CD14-positive monocyte (primary cell): ENCODE measurements at regions not wholly inside any gene's neighbourhood (a gene's known extent, or its start where the extent isn't known, plus 50 kb on each side); places are given as distances from the start of the nearest gene placed in this dataset.

Experiments
- DNase-seq, 3 donors: peaks; one replicate each; pipeline ENCODE4 v3.0.0-alpha.2; 2011 to 2022
- H2AFZ ChIP-seq: 2 replicates; pipeline ENCODE4 v1.6.0; 2012; ENCODE audit warnings: mild to moderate bottlenecking, low read depth, low read length, inconsistent platforms; ENCODE audit not compliant: insufficient read depth, poor library complexity, severe bottlenecking
- H3K27ac ChIP-seq, 2 donors: 1 replicate in 1 of 2; 2 replicates in 1 of 2; pipeline ENCODE4 v1.5.1; 2012 to 2013; ENCODE audit warnings: low read length in 2 of 2, control low read depth in 1 of 2, inconsistent platforms in 1 of 2, low read depth in 1 of 2, mild to moderate bottlenecking in 1 of 2
- H3K27me3 ChIP-seq, 2 donors: one replicate each; pipeline versions ENCODE4 v1.6.0 to v1.6.1; 2011 to 2013; ENCODE audit warnings: low read length in 2 of 2; ENCODE audit not compliant: control insufficient read depth in 2 of 2, insufficient read depth in 2 of 2
- H3K36me3 ChIP-seq, 2 donors: replicated peaks in 1 of 2; 1 replicate in 1 of 2; 2 replicates in 1 of 2; pipeline versions ENCODE4 v1.5.1 to v1.6.1; 2012 to 2013; ENCODE audit warnings: low read length in 2 of 2, control low read depth in 1 of 2, inconsistent platforms in 1 of 2, mild to moderate bottlenecking in 1 of 2; ENCODE audit not compliant: insufficient read depth in 2 of 2, control insufficient read depth in 1 of 2
- H3K4me1 ChIP-seq, 2 donors: 1 replicate in 1 of 2; 2 replicates in 1 of 2; pipeline versions ENCODE4 v1.5.1 to v1.6.1; 2012 to 2013; ENCODE audit warnings: low read length in 2 of 2, control low read depth in 1 of 2, inconsistent platforms in 1 of 2, mild to moderate bottlenecking in 1 of 2, moderate library complexity in 1 of 2; ENCODE audit not compliant: insufficient read depth in 2 of 2, control insufficient read depth in 1 of 2
- H3K4me2 ChIP-seq: replicated peaks from 2 replicates; pipeline ENCODE3; 2012; ENCODE audit warnings: low read length, moderate library complexity, mild to moderate bottlenecking; ENCODE audit not compliant: poor library complexity, severe bottlenecking; ENCODE audit errors: extremely low read depth
- H3K4me3 ChIP-seq, 3 experiments: fragments of 200-600 bp in 1 of 3; sonication (generic) in 1 of 3; replicated peaks in 1 of 3; 1 replicate in 2 of 3; 2 replicates in 1 of 3; pipeline ENCODE4 v1.5.1; 2011 to 2013; ENCODE audit warnings: low read length in 3 of 3, mild to moderate bottlenecking in 3 of 3, control low read depth in 2 of 3, low read depth in 2 of 3, inconsistent platforms in 1 of 3, moderate library complexity in 1 of 3
- H3K79me2 ChIP-seq: 2 replicates; pipeline ENCODE4 v1.6.0; 2012; ENCODE audit warnings: mild to moderate bottlenecking, control low read depth, inconsistent platforms, low read length, moderate library complexity; ENCODE audit not compliant: insufficient read depth
- H3K9ac ChIP-seq: 2 replicates; pipeline ENCODE4 v1.6.0; 2017; ENCODE audit warnings: low read length, mild to moderate bottlenecking; ENCODE audit not compliant: insufficient read depth, poor library complexity, severe bottlenecking
- H3K9me3 ChIP-seq, 2 donors: replicated peaks in 1 of 2; 1 replicate in 1 of 2; 2 replicates in 1 of 2; pipeline versions ENCODE4 v1.5.1 to v1.6.1; 2012 to 2013; ENCODE audit warnings: low read length in 2 of 2, control low read depth in 1 of 2; ENCODE audit not compliant: control insufficient read depth in 1 of 2, insufficient read depth in 1 of 2
- H4K20me1 ChIP-seq: 2 replicates; pipeline ENCODE4 v1.6.0; 2012; ENCODE audit warnings: mild to moderate bottlenecking, low read length, control low read depth, moderate library complexity; ENCODE audit not compliant: insufficient read depth
- H3K27ac Mint-ChIP-seq, 7 donors: one replicate each; pipeline ENCODE4 v1.8.0; 2020; ENCODE audit warnings: mild to moderate bottlenecking in 7 of 7, mixed read lengths in 7 of 7, moderate library complexity in 6 of 7, inconsistent platforms in 2 of 7
- H3K27me3 Mint-ChIP-seq, 3 donors: one replicate each; pipeline ENCODE4 v1.8.0; 2021 to 2022; ENCODE audit warnings: low read depth in 3 of 3, mild to moderate bottlenecking in 3 of 3, mixed read lengths in 3 of 3, moderate library complexity in 3 of 3, inconsistent platforms in 1 of 3
- H3K36me3 Mint-ChIP-seq, 2 donors: one replicate each; pipeline ENCODE4 v1.8.0; 2020; ENCODE audit warnings: mixed read lengths in 2 of 2, inconsistent platforms in 1 of 2, mild to moderate bottlenecking in 1 of 2
- H3K4me1 Mint-ChIP-seq: one replicate; pipeline ENCODE4 v1.8.0; 2020; ENCODE audit warnings: mild to moderate bottlenecking, mixed read lengths
- H3K4me3 Mint-ChIP-seq, 2 donors: one replicate each; pipeline ENCODE4 v1.8.0; 2020; ENCODE audit warnings: mild to moderate bottlenecking in 2 of 2, mixed read lengths in 2 of 2, moderate library complexity in 1 of 2
- H3K9me3 Mint-ChIP-seq, 7 donors: one replicate each; pipeline ENCODE4 v1.8.0; 2020 to 2022; ENCODE audit warnings: mixed read lengths in 7 of 7, mild to moderate bottlenecking in 6 of 7, moderate library complexity in 6 of 7, inconsistent platforms in 2 of 7
- WGBS: methylation state at CpG from one replicate; pipeline ENCODE4 v1.1.5; 2013; ENCODE audit warnings: missing lambda C conversion rate; ENCODE audit not compliant: insufficient coverage; 5-methylcytosine and 5-hydroxymethylcytosine counted together
- intact Hi-C, 2 donors: fragments of 100-400 bp; cut with micrococcal nuclease; formaldehyde crosslinking; loops; one replicate each; pipeline versions ENCODE4 v1.15.0 to v1.15.1; 2023
- TF ChIP-seq, protein P1 (sequence below): fragments of 200-600 bp; IDR thresholded peaks from one replicate; pipeline ENCODE4 v1.8.0; 2022; ENCODE audit warnings: antibody characterized with exemption, mild to moderate bottlenecking

DNA sequence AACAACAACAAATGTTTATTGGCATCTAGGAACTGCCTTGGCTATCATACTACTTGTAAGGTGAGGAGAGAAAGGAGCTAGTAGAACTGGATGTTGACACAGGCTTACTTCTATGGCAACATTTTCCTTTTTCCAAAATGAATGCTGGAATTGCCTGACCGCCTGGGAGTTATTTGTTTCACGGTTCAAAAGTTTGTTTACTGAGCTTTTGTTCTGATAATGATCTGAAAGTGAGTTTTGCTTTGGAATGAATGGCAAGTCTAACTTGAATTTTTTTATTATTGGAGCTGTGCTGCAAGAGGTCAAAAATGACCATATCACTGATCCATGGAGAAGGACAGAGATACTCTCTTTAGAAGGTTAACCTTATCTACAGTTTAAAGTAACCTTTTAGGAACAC, 183.5 kb upstream of the CAND1 start:
- WGBS: 75% methylated on average over 2 of the region's 2 CpGs
- Histone ChIP-seq H3K4me2 (no peak overlapping the region), H3K9ac (no peak overlapping the region), H3K4me1 (no peaks in the 10 kb centered on the region), H3K27me3 (peaks cover 6% of the 10 kb centered on the region in 2 donors), H3K79me2 (no peaks in the 10 kb centered on the region), H3K27ac (no peak overlapping the region), H3K4me3 (no peak overlapping the region), H2AFZ (no peak overlapping the region), H3K9me3 (no peaks in the 10 kb centered on the region), H4K20me1 (no peaks in the 10 kb centered on the region), H3K36me3 (no peaks in the 10 kb centered on the region)
- Mint-ChIP-seq H3K27me3 (peaks cover 3 to 9% (median 7%) of the 10 kb centered on the region in 3 donors), H3K4me1 (no peaks in the 10 kb centered on the region), H3K4me3 (no peak overlapping the region), H3K9me3 (peaks cover 0 to 2% (median 0%) of the 10 kb centered on the region in 7 donors), H3K27ac (no peak overlapping the region), H3K36me3 (no peaks in the 10 kb centered on the region)
- no peak for DNase-seq
- intact Hi-C loops: no loop called here
- TF ChIP-seq, protein P1, sequence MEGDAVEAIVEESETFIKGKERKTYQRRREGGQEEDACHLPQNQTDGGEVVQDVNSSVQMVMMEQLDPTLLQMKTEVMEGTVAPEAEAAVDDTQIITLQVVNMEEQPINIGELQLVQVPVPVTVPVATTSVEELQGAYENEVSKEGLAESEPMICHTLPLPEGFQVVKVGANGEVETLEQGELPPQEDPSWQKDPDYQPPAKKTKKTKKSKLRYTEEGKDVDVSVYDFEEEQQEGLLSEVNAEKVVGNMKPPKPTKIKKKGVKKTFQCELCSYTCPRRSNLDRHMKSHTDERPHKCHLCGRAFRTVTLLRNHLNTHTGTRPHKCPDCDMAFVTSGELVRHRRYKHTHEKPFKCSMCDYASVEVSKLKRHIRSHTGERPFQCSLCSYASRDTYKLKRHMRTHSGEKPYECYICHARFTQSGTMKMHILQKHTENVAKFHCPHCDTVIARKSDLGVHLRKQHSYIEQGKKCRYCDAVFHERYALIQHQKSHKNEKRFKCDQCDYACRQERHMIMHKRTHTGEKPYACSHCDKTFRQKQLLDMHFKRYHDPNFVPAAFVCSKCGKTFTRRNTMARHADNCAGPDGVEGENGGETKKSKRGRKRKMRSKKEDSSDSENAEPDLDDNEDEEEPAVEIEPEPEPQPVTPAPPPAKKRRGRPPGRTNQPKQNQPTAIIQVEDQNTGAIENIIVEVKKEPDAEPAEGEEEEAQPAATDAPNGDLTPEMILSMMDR: no peak

DNA sequence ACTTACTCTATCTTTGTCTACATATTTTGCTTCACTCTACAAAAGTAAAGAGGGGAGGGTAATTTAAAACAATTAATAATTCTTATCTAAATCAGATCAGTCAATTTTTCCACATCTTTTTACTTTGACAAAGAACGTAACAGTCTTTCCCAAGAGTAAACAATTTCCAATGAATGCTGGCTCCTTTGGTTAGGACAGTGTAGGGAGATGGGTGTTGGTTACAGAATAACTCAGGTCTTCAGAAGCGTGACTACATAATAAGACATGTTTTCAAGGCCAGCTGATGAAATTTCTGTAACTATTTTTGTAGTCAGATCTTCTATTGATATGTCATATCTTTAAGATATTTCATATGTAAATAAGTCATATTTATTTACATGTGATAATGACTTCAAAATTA, 183.0 kb upstream of the CAND1 start:
- no peak overlapping the region for H3K4me3 ChIP-seq
- WGBS: no CpG with 5 or more reads among the region's 2 CpGs
- Mint-ChIP-seq H3K36me3 (no peaks in the 10 kb centered on the region), H3K4me3 (no peak overlapping the region), H3K27me3 (peaks cover 2 to 9% (median 7%) of the 10 kb centered on the region in 3 donors), H3K27ac (no peak overlapping the region), H3K9me3 (peaks cover 0 to 2% (median 0%) of the 10 kb centered on the region in 7 donors), H3K4me1 (no peaks in the 10 kb centered on the region)
- H4K20me1 ChIP-seq: no peaks in the 10 kb centered on the region
- H3K4me1 ChIP-seq: no peaks in the 10 kb centered on the region
- H3K79me2 ChIP-seq: no peaks in the 10 kb centered on the region
- no peak overlapping the region for H3K9ac ChIP-seq
- intact Hi-C loops: no loop called here
- TF ChIP-seq, protein P1: no peak
- H3K4me2 ChIP-seq: no peak overlapping the region
- no peak for DNase-seq
- H3K27me3 ChIP-seq: peaks cover 6% of the 10 kb centered on the region in 2 donors
- H3K9me3 ChIP-seq: no peaks in the 10 kb centered on the region
- H3K36me3 ChIP-seq: no peaks in the 10 kb centered on the region
- no peak overlapping the region for H2AFZ ChIP-seq
- no peak overlapping the region for H3K27ac ChIP-seq
